Heart right ventricle (tissue), 16 donors: ENCODE measurements at regions not wholly inside any gene's neighbourhood (a gene's known extent, or its start where the extent isn't known, plus 50 kb on each side); places are given as distances from the start of the nearest gene placed in this dataset.

Experiments
- ATAC-seq, 8 donors: fragments of 200-7000 bp; cut with Tn5 transposase; one replicate each; pipeline ENCODE4 v1.9.1; 2020; ENCODE audit warnings: mild to moderate bottlenecking in 8 of 8, moderate library complexity in 8 of 8, moderate number of reproducible peaks in 1 of 8
- DNase-seq, 2 donors: peaks; one replicate each; pipeline ENCODE4 v3.0.0-alpha.2; 2020
- H3K27ac ChIP-seq, 10 donors: fragments of 200-600 bp; sonication (generic) in 2 of 10; one replicate each; pipeline versions ENCODE4 v1.5.0 to v1.8.0; 2020 to 2022; ENCODE audit warnings: mild to moderate bottlenecking in 3 of 10
- H3K27me3 ChIP-seq, 7 donors: fragments of 200-600 bp; one replicate each; pipeline ENCODE4 v1.8.0; 2021 to 2022; ENCODE audit warnings: mild to moderate bottlenecking in 2 of 7
- H3K36me3 ChIP-seq, 9 donors: fragments of 200-600 bp; sonication (generic) in 1 of 9; one replicate each; pipeline versions ENCODE4 v1.5.0 to v1.8.0; 2020 to 2022; ENCODE audit warnings: mild to moderate bottlenecking in 2 of 9
- H3K4me1 ChIP-seq, 9 donors: fragments of 200-600 bp; sonication (generic) in 1 of 9; one replicate each; pipeline versions ENCODE4 v1.5.0 to v1.8.0; 2020 to 2022; ENCODE audit warnings: mild to moderate bottlenecking in 4 of 9
- H3K4me3 ChIP-seq, 10 donors: fragments of 200-600 bp; sonication (generic) in 2 of 10; one replicate each; pipeline versions ENCODE4 v1.5.0 to v1.8.0; 2020 to 2022; ENCODE audit warnings: mild to moderate bottlenecking in 7 of 10, moderate library complexity in 2 of 10
- H3K9me3 ChIP-seq, 11 donors: fragments of 200-600 bp in 10 of 11; sonication (generic) in 2 of 11; one replicate each; pipeline versions ENCODE4 v1.5.0 to v1.8.0; 2013 to 2022; ENCODE audit warnings: mild to moderate bottlenecking in 2 of 11, control low read depth in 1 of 11, moderate library complexity in 1 of 11
- CTCF ChIP-seq, 9 donors: fragments of 200-600 bp; sonication (generic) in 2 of 9; IDR thresholded peaks; one replicate each; pipeline versions ENCODE4 v1.5.0 to v1.8.0; 2021 to 2022; ENCODE audit warnings: antibody characterized with exemption in 9 of 9, mild to moderate bottlenecking in 5 of 9, moderate library complexity in 1 of 9
- WGBS, 2 donors: extraction: QIAGEN DNeasy Blood & Tissue Kit; methylation state at CpG; one replicate each; pipeline ENCODE4 v1.1.7; 2013; ENCODE audit warnings: inconsistent platforms in 1 of 2; 5-methylcytosine and 5-hydroxymethylcytosine counted together
- intact Hi-C, 10 donors: fragments of 100-400 bp; cut with DNase I; formaldehyde crosslinking; loops; one replicate each; pipeline versions ENCODE4 v1.11.1 to v1.14.2; 2022
- donor health status: Arrhythmogenic right ventricular cardiomyopathy.
- donor health status: ischemic (EF 13 %, LVEDD 7.1; RV severe dilation, severe dysfunction).
- donor health status: healthy with polysubstance abuse.
- donor health status: DM: no; HTN: yes; CAD: no.
- donor health status: DM: no; HTN: no; CAD: no.
- donor health status: ischemic (EF 25% LVEDD 6.9; RV normal size, moderate dysfunction).
- donor health status: ischemic (EF 25% LVEDD 5.7; RV mildly dilated, moderate dysfunction).
- donor health status: healthy.
- donor health status: DM: yes; HTN: yes; CAD: no.
- donor health status: Ischemic cardiomyopathy.
- donor health status: ischemic (EF 35%, LVEDD 5.7; RV mildly dilated, moderate dysfunction).
- donor health status: nonischemic (EF 11% LVEDD 7.7; RV severe dilation, severe dysfunction).
- donor health status: DM: yes; HTN: yes; CAD: no.
- donor health status: PGD.
- donor health status: ischemic (EF 29% LVEDD 5.4; RV normal size, mild dysfunction).
- donor health status: nonischemic (EF 23%, LVEDD 6.1; RV moderate dilation, normal function).

- H3K4me3 ChIP-seq, result no peak overlapping the region
- no peak overlapping the region for H3K27ac ChIP-seq
- no peaks in the 10 kb centered on the region for H3K27me3 ChIP-seq
- intact Hi-C loops, result no loop called here
- ATAC-seq (no peak), DNase-seq (no peak)
- H3K36me3 ChIP-seq, result no peaks in the 10 kb centered on the region
- 57 to 68% methylated on average over 3 of the region's 3 CpGs for WGBS, 2 donors
- H3K4me1 ChIP-seq, result peaks cover 0 to 5% (median 0%) of the 10 kb centered on the region in 9 donors
- TF ChIP-seq CTCF (IDR thresholded peaks at IDR 0.05), result no peak
- peaks cover 0 to 6% (median under 1%) of the 10 kb centered on the region in 11 donors for H3K9me3 ChIP-seq
These were observed 75.0 kb upstream of the RAD23B start for GRCh38 chr9:107208121-107208520.

GRCh38 chr9:107210775-107211174 lies 72.3 kb upstream of the RAD23B start:
- no peak for TF ChIP-seq CTCF (IDR thresholded peaks at IDR 0.05)
- H3K4me3 ChIP-seq, result no peak overlapping the region
- intact Hi-C loops, result no loop called here

GRCh38 chr9:107211284-107211923 lies 71.7 kb upstream of the RAD23B start:
- H3K9me3 ChIP-seq, result no peaks in the 10 kb centered on the region
- intact Hi-C loops, result no loop called here
- H3K4me1 ChIP-seq, result peaks cover 0 to 16% (median 0%) of the 10 kb centered on the region in 9 donors
- no peak for TF ChIP-seq CTCF (IDR thresholded peaks at IDR 0.05)
- H3K36me3 ChIP-seq, result no peaks in the 10 kb centered on the region
- WGBS, 2 donors, result 68 to 71% methylated on average over 9 of the region's 9 CpGs
- DNase-seq, result no peak
- no peak overlapping the region for H3K4me3 ChIP-seq
- ATAC-seq, result no peak
- H3K27me3 ChIP-seq, result no peaks in the 10 kb centered on the region
- no peak overlapping the region for H3K27ac ChIP-seq

More at GRCh38 chr9:107210775-107211174, 72.3 kb upstream of the RAD23B start:
- no peaks in the 10 kb centered on the region for H3K36me3 ChIP-seq
- WGBS, 2 donors, result 94 to 95% methylated on average over 6 of the region's 6 CpGs
- no peaks in the 10 kb centered on the region for H3K27me3 ChIP-seq
- H3K27ac ChIP-seq, result no peak overlapping the region
- DNase-seq, result no peak
- H3K9me3 ChIP-seq, result no peaks in the 10 kb centered on the region
- H3K4me1 ChIP-seq, result peaks cover 0 to 16% (median 0%) of the 10 kb centered on the region in 9 donors
- no peak for ATAC-seq

- intact Hi-C loops, result no loop called here
- Histone ChIP-seq H3K36me3 (no peaks in the 10 kb centered on the region), H3K4me1 (peaks cover 0 to 16% (median 0%) of the 10 kb centered on the region in 9 donors), H3K4me3 (no peak overlapping the region), H3K9me3 (no peaks in the 10 kb centered on the region), H3K27me3 (no peaks in the 10 kb centered on the region), H3K27ac (no peak overlapping the region)
- no peak for DNase-seq
- WGBS, 2 donors, result 96 to 98% methylated on average over 5 of the region's 5 CpGs
- no peak for ATAC-seq
- no peak for TF ChIP-seq CTCF (IDR thresholded peaks at IDR 0.05)
These were observed 70.5 kb upstream of the RAD23B start for GRCh38 chr9:107212613-107213012.
